ENCODE measurements at regions not wholly inside any gene's neighbourhood (a gene's known extent, or its start where the extent isn't known, plus 50 kb on each side); places are given as distances from the start of the nearest gene placed in this dataset.

DNA sequence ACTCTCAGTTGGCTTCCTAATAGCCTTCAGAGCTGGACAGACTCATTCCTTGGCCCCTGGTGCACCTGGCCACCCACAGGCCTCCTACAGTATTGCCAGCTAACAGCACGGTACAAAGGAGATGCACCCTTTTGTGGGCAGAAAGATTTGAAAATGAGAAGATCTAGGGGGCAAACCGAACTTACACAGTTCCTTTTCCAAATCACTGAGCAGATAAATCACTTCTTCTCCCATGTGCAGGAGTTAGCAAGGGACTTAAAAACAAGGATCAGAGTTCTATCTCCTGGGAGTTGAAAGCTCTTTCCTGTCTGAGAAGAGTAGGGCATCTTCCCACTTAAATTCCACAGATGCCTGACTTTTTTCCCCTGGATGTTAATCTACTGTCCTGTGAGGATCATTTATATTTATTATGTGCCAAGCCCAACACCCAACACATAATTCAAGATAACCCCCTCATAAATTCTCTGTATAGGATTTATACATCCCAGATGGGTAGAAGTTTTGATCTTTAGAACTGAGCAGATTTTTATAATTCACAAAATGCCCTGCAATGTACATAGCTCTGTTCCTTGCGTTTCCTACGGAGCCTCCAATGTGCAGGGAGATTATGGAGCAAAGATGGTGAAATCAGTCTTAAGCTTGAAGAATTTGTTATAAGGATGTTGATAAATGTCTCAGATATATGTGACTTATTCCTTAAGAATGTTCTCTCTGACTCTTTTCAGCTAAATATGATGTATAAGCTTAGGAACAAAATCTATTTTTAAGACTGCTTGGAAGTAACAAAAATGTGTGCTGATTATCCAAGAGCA lies 207.2 kb upstream of the DAPK1 start:
- DNase-seq, result no peak

DNA sequence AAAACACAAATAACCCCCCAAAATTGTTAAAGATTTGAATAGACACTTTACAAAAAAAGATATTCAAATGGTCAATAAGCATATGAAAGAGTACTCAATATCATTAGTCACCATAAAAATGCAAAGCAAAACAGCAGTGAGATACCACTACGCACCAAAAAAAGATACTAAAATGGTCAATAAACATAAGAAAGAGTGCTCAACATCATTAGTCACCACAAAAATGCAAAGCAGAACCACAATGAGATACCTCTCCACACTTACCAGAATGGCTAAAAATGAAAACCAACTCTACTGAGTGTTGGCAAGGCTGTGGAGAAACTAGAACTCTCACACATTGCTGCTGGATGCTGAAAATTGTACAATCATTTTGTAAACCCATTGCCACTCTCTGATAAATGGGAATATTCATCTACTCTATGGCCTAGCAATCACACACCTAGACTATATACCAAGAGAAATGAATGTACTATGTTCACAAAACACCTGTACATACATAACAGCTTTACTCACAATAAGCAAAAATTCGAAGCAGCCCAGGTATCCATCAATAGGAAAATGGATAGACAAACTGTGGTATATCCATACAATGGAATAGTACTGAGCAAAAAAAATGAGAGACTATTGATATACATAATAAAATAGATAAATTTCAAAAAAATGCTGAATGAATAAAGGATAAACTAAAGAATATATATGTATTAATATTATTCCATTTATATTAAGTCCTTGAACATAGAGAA lies 205.0 kb upstream of the DAPK1 start:
- DNase-seq, result no peak

GRCh38 chr9:87294126-87294525 lies 203.5 kb upstream of the DAPK1 start:
- no peak for DNase-seq

- no peak for DNase-seq
These were observed 196.8 kb upstream of the DAPK1 start for GRCh38 chr9:87300915-87301314.

GRCh38 chr9:87301371-87301770 lies 196.3 kb upstream of the DAPK1 start:
- DNase-seq, result no peak

DNA sequence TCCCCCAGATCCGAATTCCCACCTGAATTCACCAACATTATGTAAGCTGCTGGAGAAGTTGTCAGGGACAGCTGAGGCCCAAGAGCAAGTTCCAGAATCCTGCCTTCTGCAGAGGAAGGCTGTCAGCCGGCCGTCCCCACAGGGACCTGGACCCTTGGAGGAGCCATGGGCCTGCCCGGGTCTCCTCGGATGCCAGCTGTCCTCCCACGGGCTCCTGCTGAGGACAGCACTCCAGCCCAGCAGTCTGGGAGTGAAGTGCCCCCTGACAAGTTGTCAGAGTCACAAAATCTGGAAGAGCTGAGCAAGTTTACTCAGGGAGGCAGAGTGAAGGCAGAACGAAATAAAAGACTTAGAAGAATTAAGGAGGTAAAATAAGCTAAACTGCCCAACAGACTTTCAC lies 192.5 kb upstream of the DAPK1 start:
- DNase-seq, result no peak

GRCh38 chr9:87306006-87306405 lies 191.7 kb upstream of the DAPK1 start:
- DNase-seq, result no peak

GRCh38 chr9:87307848-87308247 lies 189.8 kb upstream of the DAPK1 start:
- DNase-seq, result no peak

DNA sequence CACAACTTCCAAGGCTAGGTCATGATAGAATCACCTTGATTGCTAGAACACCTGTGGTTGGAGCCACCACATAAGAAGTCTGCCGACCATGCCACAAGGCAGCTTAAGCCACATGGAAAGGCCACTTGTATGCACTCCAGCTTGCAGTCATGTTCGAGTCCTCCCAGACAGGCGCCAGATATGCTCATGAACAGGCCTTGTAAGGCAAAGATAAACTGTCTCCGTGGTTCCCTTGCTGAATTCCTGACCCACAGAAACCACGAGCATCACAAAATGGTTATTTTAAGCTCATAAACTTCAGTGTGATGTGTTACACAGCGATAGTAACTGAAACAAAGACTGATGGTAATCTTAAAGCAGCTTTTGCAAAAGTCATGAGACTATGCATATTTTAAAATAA lies 188.4 kb upstream of the DAPK1 start:
- no peak for DNase-seq

DNA sequence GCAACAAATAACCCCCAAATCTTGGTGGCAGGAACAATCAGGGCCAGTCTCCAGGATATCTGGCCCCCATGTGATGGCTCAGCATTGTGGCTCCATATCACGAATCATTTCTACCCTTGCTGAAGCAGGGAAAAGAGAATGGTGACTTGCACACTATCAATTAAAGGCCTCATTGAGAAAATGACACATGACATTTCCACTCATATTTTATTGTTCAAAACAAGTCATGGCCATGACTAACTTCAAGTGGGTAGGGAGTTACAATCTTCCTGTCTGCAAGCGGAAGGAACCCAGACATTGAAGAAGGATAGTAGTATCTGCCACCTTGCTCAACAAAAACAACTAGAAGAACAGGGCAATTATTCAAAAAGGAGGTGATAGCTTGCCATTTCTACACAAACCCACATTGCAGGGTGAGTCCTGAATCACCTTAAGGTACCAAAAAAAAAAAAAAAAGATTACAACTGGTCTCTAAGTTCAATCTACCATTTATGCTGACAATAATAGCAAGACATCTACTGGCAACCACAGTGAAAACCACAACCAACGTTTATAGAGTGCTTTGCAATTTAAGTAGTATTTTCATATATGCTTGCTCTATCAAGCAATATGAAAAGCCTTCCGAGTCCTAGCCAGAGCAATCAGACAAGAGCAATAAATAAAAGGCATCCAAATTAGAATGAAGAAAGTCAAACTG lies 186.7 kb upstream of the DAPK1 start:
- DNase-seq, result no peak

- no peak for DNase-seq
These were observed 178.0 kb upstream of the DAPK1 start for GRCh38 chr9:87319656-87320055.

- DNase-seq, result no peak
These were observed 177.4 kb upstream of the DAPK1 start for GRCh38 chr9:87320146-87320884.

GRCh38 chr9:87322840-87323635 lies 174.6 kb upstream of the DAPK1 start:
- DNase-seq, result no peak

DNA sequence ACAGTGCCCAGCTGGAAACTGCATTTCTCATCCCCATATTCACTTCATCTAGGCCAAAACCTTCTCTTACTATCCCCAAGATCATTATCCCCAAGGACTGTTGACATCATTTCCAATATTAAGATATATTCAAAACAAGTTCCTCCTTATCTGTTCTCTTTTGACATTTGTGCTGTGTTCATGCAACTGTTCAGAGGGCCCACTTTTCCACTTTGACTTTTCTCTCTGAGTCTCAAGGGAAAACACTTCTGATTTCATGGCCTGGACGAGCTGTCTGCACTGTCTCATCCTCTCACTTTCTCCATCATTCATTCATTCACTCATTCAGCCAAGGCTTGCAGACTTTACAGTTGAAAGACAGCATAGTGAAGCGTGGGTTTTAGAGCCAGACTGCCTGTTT lies 173.7 kb upstream of the DAPK1 start:
- DNase-seq, result no peak

DNA sequence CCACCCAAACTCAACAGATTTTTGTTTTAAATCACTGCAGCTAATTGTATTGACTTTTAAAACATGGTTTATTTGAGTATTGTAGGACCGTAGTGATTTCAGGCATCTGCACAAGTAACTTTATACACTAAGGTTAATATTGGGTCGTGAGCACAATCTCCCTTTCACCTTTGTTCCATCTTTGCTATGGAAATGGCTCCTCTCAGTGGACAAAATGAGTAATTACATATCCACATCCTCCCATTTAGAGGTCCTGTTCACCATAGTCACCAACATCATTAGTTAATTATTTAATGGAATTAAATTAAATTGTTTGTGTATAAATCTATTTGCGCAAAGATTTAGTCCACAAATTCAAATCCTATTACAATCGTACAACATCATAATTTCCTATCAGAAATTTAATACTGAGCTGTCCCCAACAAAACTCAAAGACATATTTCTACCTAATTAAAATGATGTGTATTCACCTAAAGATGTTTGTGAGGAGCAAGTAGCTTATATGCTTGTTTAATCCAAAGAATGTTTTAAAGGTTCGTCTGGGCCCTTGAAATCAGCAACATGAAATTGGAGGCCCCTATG lies 173.0 kb upstream of the DAPK1 start:
- DNase-seq, result no peak

DNA sequence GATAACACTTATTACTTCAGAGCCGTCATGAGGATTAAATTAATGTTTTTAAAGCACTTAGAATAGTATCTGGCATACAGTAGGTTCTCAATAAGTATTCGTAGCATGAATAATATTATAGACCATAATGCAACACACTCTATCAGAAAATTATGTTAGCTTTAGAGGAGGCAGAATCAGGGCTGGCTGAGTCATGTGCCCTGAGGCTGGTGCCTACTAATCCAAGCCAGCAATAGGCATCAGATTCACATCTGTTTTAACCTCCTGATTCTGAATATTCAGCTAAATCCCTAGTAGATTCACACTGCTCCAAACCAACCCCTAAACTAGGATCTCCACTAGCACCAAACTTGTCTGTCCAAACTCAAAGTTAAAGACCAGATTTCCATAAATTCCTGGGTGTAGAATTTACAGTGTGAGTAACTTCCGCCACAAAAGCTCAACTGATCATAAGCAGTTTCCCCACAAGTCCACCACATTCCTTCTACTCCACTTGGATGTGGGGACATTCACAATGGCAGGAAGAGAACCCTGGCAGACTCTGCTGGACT lies 170.0 kb upstream of the DAPK1 start:
- DNase-seq, result no peak

GRCh38 chr9:87333802-87334201 lies 163.9 kb upstream of the DAPK1 start:
- DNase-seq, result no peak

- no peak for DNase-seq
These were observed 163.3 kb upstream of the DAPK1 start for GRCh38 chr9:87334366-87334765.

DNA sequence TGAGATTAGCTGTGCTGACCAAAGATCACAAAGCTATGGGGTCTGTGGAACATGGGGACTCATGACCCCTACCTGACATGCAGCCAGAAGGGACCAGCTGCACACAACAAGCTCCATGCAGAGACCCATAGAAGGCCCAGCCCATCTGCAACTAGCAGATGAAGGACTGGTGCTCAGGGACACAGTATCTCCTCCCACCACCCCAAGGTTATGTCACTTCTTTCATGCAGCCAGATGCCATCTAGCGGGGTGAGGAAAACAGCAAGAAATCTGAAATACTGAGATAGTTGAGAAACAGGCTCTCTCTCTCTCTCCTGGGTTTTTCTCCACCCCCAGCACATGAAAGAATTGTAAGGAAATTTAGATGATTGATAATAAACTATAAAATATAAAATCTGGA lies 161.3 kb upstream of the DAPK1 start:
- no peak for DNase-seq

DNA sequence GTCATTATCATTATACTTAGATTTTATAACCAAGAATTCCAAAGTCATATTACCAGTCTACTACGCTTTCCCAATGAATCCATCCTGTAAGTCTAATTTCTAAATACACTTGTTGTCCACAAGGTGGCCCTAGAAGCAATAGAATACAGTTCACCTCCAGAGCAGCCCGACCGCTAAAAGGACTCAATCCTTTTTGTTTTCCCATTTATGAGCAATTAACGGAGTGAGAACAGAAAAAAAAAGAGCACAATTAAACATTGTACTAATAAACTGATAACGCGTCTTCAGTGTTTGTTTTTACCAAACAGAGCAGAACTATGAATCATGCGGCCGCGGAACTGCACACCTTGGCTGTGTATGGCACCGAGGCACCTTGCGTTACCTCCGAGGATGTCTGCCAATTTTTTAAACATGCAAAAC lies 160.7 kb upstream of the DAPK1 start:
- DNase-seq, result no peak

GRCh38 chr9:87337335-87338087 lies 160.2 kb upstream of the DAPK1 start:
- no peak for DNase-seq
